ENCODE measurements at regions not wholly inside any gene's neighbourhood (a gene's known extent, or its start where the extent isn't known, plus 50 kb on each side); places are given as distances from the start of the nearest gene placed in this dataset.

DNA sequence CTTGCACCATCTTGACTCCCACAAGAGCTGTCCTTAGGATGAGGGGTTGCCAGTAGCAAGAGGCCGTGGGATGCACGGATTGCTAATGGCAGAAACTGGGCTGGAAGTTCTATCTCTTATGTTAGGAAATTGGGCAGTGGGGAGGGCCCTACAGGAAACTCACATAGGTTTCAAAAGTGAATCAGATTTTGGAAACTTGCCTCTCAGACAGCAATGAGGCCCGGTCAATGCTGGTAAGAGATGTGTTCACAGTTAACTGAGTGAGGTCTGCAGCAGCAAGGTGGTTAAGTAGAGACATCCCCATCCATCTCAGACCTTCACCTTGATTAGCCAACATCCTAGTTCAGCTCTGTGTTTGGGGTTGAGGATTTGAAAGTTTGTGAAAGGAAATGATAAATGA is 164.7 kb downstream of the ABCA8 start:
- TF ChIP-seq POLR2A (IDR thresholded peaks at IDR 0.05) (no peak), EP300 (IDR thresholded peaks at IDR 0.05) (no peak)
- TF ChIP-seq, protein P1, sequence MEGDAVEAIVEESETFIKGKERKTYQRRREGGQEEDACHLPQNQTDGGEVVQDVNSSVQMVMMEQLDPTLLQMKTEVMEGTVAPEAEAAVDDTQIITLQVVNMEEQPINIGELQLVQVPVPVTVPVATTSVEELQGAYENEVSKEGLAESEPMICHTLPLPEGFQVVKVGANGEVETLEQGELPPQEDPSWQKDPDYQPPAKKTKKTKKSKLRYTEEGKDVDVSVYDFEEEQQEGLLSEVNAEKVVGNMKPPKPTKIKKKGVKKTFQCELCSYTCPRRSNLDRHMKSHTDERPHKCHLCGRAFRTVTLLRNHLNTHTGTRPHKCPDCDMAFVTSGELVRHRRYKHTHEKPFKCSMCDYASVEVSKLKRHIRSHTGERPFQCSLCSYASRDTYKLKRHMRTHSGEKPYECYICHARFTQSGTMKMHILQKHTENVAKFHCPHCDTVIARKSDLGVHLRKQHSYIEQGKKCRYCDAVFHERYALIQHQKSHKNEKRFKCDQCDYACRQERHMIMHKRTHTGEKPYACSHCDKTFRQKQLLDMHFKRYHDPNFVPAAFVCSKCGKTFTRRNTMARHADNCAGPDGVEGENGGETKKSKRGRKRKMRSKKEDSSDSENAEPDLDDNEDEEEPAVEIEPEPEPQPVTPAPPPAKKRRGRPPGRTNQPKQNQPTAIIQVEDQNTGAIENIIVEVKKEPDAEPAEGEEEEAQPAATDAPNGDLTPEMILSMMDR (IDR thresholded peaks at IDR 0.05): no peak
- Histone ChIP-seq H3K4me3 (no peak overlapping the region), H3K27ac (peak overlapping the region in 1 of 4 donors; percentile 12), H3K9me3 (no peaks in the 10 kb centered on the region), H3K4me1 (peaks cover 16 to 24% (median 21%) of the 10 kb centered on the region in 4 donors), H3K27me3 (no peaks in the 10 kb centered on the region), H3K36me3 (no peaks in the 10 kb centered on the region)
- no peak for ATAC-seq (ENCODE audit: low FRiP score in 2 of 2)
- DNase-seq: no peak
- WGBS, 2 donors: 62 to 91% methylated on average over 3 of the region's 3 CpGs

DNA sequence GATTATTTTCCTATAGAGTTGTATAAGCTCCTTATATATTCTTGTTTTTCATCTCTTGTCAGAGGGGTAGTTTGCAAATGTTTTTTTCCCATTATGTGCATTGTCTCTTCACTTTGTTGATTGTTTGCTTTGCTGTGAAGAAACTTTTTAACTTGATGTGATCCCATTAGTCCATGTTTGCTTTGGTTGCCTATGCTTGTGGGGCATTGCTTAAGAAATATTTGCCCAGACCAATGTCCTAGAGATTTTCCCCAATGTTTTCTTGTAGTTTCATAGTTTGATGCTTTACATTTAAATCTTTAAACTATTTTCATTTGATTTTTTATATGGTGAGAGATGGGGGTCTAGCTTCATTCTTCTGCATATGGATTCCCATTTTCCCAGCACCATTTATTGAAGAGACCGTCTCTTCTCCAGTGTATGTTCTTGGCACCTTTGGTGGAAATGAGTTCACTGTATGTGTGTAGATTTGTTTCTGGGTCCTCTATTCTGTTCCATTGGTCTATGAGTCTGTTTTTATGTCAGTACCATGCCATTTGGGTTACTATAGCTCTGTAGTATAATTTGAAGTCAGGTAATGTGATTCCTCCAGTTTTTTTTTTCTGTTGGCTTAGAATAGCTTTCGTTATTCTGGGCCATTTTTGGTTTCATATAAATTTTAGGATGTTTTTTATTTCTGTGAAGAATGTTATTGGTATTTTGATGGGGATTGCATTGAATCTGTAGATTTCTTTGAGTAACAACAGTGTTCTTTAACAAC is 165.8 kb downstream of the ABCA8 start:
- Histone ChIP-seq H3K4me3 (no peak overlapping the region), H3K27ac (no peak overlapping the region), H3K9me3 (no peaks in the 10 kb centered on the region), H3K4me1 (peaks cover 7 to 14% (median 13%) of the 10 kb centered on the region in 4 donors), H3K36me3 (no peaks in the 10 kb centered on the region), H3K27me3 (no peaks in the 10 kb centered on the region)
- WGBS, 2 donors: 91 to 93% methylated on average over 2 of the region's 2 CpGs
- ATAC-seq (ENCODE audit: low FRiP score in 2 of 2): no peak
- TF ChIP-seq EP300 (IDR thresholded peaks at IDR 0.05): no peak
- TF ChIP-seq, protein P1 (IDR thresholded peaks at IDR 0.05): no peak
- TF ChIP-seq POLR2A (IDR thresholded peaks at IDR 0.05): no peak
- TF ChIP-seq POLR2AphosphoS5 (IDR thresholded peaks at IDR 0.05): no peak
- no peak for DNase-seq

DNA sequence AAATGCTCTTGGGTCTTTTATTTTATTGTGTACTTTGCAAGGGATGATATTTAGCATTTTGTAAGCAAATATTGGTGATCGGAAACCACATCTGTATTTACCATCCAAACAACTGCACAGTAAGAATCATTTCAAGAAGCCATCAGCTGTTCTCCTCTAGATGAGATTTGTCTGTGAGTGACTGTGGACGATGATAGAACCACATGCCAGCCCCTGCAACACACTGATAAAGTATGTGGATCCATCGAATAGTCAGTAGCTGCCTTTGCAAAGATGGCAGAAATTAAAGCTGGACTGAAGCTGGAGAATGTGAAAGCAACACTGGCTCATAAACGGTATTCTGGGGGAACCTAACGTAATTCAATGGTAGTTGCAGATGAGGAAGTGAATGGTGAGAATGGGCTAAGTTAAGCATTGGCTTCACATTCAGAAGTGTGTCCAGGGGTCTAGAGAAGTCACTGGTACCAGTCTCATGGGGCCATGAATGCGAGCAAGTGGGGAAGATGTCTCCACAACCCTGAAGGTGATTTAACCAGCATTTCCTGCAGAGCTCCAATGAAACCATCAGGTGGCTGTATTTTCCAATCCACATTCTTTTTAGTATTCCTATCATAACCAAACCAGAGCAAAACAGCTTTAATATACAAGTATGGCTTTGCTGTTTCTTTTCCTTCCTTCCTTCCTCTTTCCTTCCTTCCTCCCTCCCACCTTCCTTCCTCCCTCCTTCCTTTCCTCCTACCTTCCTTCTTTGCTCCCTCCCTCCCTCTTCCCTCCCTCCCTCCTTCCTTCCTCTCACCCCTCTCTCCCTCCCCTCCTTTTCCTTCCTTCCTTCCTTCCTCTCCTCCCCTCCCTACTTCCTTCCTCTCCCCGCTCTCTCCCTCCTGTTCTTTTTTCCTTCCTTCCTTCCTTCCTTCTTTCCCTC is 169.4 kb downstream of the ABCA8 start:
- ATAC-seq (ENCODE audit: low FRiP score in 2 of 2) (no peak), DNase-seq (no peak)
- no peak overlapping the region for H3K4me3 ChIP-seq
- H3K36me3 ChIP-seq: no peaks in the 10 kb centered on the region
- no peaks in the 10 kb centered on the region for H3K4me1 ChIP-seq
- H3K27ac ChIP-seq: peak overlapping the region in 1 of 4 donors; percentile 48
- TF ChIP-seq, protein P1 (IDR thresholded peaks at IDR 0.05): no peak
- no peak for TF ChIP-seq POLR2A (IDR thresholded peaks at IDR 0.05)
- no peak for TF ChIP-seq EP300 (IDR thresholded peaks at IDR 0.05)
- TF ChIP-seq POLR2AphosphoS5 (IDR thresholded peaks at IDR 0.05): no peak
- H3K9me3 ChIP-seq: no peaks in the 10 kb centered on the region
- no peaks in the 10 kb centered on the region for H3K27me3 ChIP-seq
- WGBS, 2 donors: 78 to 85% methylated on average over 7 of the region's 7 CpGs

DNA sequence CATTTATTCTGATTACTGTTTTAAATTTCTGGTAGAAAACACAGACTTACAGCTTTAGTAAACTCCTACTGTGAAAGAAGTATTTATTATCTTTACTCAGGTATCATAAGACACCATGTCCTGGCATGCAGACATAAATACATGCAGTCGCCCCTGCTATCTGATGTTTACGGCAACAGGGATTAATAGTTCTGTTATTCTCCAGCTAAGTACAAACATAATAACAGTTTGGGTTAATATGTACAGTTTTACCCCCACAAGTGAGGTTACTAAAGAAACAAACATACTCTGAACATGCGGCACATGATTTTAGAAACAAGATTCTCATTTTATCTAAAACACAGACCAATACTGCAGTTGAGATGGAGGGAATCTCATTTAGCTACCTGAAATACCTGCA is 170.8 kb downstream of the ABCA8 start:
- no peak for DNase-seq
- WGBS, 2 donors: 68 to 78% methylated on average over 3 of the region's 3 CpGs
- H3K9me3 ChIP-seq: no peaks in the 10 kb centered on the region

More for the DNA sequence above, 170.8 kb downstream of the ABCA8 start:
- TF ChIP-seq EP300 (IDR thresholded peaks at IDR 0.05) (no peak), POLR2AphosphoS5 (IDR thresholded peaks at IDR 0.05) (no peak), POLR2A (IDR thresholded peaks at IDR 0.05) (no peak)
- TF ChIP-seq, protein P1 (IDR thresholded peaks at IDR 0.05): no peak
- no peak for ATAC-seq (ENCODE audit: low FRiP score in 2 of 2)
- Histone ChIP-seq H3K4me1 (no peaks in the 10 kb centered on the region), H3K36me3 (no peaks in the 10 kb centered on the region), H3K4me3 (no peak overlapping the region), H3K27ac (no peak overlapping the region), H3K27me3 (no peaks in the 10 kb centered on the region)
